ENCODE measurements at regions not wholly inside any gene's neighbourhood (a gene's known extent, or its start where the extent isn't known, plus 50 kb on each side); places are given as distances from the start of the nearest gene placed in this dataset.

GRCh38 chr12:23108957-23109356 is 484.0 kb downstream of the ETNK1 start:
- Histone ChIP-seq H3K9ac (ENCODE audit: low read length) (no peak overlapping the region), H3K27me3 (ENCODE audit: insufficient read depth, low read depth, low read length) (no peaks in the 10 kb centered on the region), H3K36me3 (ENCODE audit: insufficient read depth, low read length) (no peaks in the 10 kb centered on the region), H3F3A (ENCODE audit: insufficient read depth, low read length, poor library complexity, severe bottlenecking) (no peaks in the 10 kb centered on the region), H3K9me3 (ENCODE audit: low read length) (no peaks in the 10 kb centered on the region), H3K27ac (ENCODE audit: low read length) (no peak overlapping the region), H3K4me3 (ENCODE audit: low read length) (no peak overlapping the region), H3K9me2 (ENCODE audit: insufficient read depth, low read length) (no peaks in the 10 kb centered on the region), H2AFZ (ENCODE audit: low read depth, low read length) (no peak overlapping the region), H3K4me2 (ENCODE audit: low read length) (no peak overlapping the region), H3K79me2 (replicated peaks; ENCODE audit: insufficient read depth, low read length) (no peaks in the 10 kb centered on the region), H4K20me1 (ENCODE audit: insufficient read depth) (no peaks in the 10 kb centered on the region)
- TF ChIP-seq EZH2 (IDR thresholded peaks at IDR 0.05; ENCODE audit: borderline replicate concordance, insufficient read depth, low read length, poor library complexity, severe bottlenecking) (no peak), REST (IDR thresholded peaks at IDR 0.05; ENCODE audit: borderline replicate concordance) (no peak), MXI1 (conservative IDR thresholded peaks at IDR 0.05; ENCODE audit: poor library complexity, severe bottlenecking) (no peak), EP300 (conservative IDR thresholded peaks at IDR 0.05; ENCODE audit: poor library complexity, severe bottlenecking) (no peak), POLR2AphosphoS5 (IDR thresholded peaks at IDR 0.05) (no peak), RAD21 (conservative IDR thresholded peaks at IDR 0.05) (no peak), TAF1 (IDR thresholded peaks at IDR 0.05; ENCODE audit: low read depth) (no peak), SMC3 (conservative IDR thresholded peaks at IDR 0.05; ENCODE audit: poor library complexity) (no peak), CTCF (IDR thresholded peaks at IDR 0.05; ENCODE audit: poor library complexity, severe bottlenecking) (no peak)

GRCh38 chr12:23113781-23114180 is 488.8 kb downstream of the ETNK1 start:
- H3K9me3 ChIP-seq (ENCODE audit: low read length): no peaks in the 10 kb centered on the region
- H3F3A ChIP-seq (ENCODE audit: insufficient read depth, low read length, poor library complexity, severe bottlenecking): no peaks in the 10 kb centered on the region
- H3K27ac ChIP-seq (ENCODE audit: low read length): no peak overlapping the region
- H2AFZ ChIP-seq (ENCODE audit: low read depth, low read length): no peak overlapping the region
- no peaks in the 10 kb centered on the region for H3K36me3 ChIP-seq (ENCODE audit: insufficient read depth, low read length)
- no peak overlapping the region for H3K4me3 ChIP-seq (ENCODE audit: low read length)
- H3K27me3 ChIP-seq (ENCODE audit: insufficient read depth, low read depth, low read length): no peaks in the 10 kb centered on the region
- H3K79me2 ChIP-seq (replicated peaks; ENCODE audit: insufficient read depth, low read length): no peaks in the 10 kb centered on the region
- no peaks in the 10 kb centered on the region for H3K9me2 ChIP-seq (ENCODE audit: insufficient read depth, low read length)
- TF ChIP-seq TAF1 (IDR thresholded peaks at IDR 0.05; ENCODE audit: low read depth): no peak
- H3K9ac ChIP-seq (ENCODE audit: low read length): no peak overlapping the region
- H4K20me1 ChIP-seq (ENCODE audit: insufficient read depth): no peaks in the 10 kb centered on the region
- no peak overlapping the region for H3K4me2 ChIP-seq (ENCODE audit: low read length)

- Histone ChIP-seq H3K79me2 (replicated peaks; ENCODE audit: insufficient read depth, low read length) (no peaks in the 10 kb centered on the region), H3F3A (ENCODE audit: insufficient read depth, low read length, poor library complexity, severe bottlenecking) (no peaks in the 10 kb centered on the region), H2AFZ (ENCODE audit: low read depth, low read length) (no peak overlapping the region), H3K4me3 (ENCODE audit: low read length) (no peak overlapping the region), H3K27ac (ENCODE audit: low read length) (no peak overlapping the region), H3K4me2 (ENCODE audit: low read length) (no peak overlapping the region), H3K27me3 (ENCODE audit: insufficient read depth, low read depth, low read length) (no peaks in the 10 kb centered on the region), H3K9me2 (ENCODE audit: insufficient read depth, low read length) (no peaks in the 10 kb centered on the region), H3K9ac (ENCODE audit: low read length) (no peak overlapping the region), H4K20me1 (ENCODE audit: insufficient read depth) (no peaks in the 10 kb centered on the region), H3K9me3 (ENCODE audit: low read length) (no peaks in the 10 kb centered on the region), H3K36me3 (ENCODE audit: insufficient read depth, low read length) (no peaks in the 10 kb centered on the region)
- TF ChIP-seq MXI1 (conservative IDR thresholded peaks at IDR 0.05; ENCODE audit: poor library complexity, severe bottlenecking): no peak
- TF ChIP-seq EP300 (conservative IDR thresholded peaks at IDR 0.05; ENCODE audit: poor library complexity, severe bottlenecking): no peak
- TF ChIP-seq POLR2AphosphoS5 (IDR thresholded peaks at IDR 0.05): no peak
- no peak for TF ChIP-seq SMC3 (conservative IDR thresholded peaks at IDR 0.05; ENCODE audit: poor library complexity)
- no peak for TF ChIP-seq TAF1 (IDR thresholded peaks at IDR 0.05; ENCODE audit: low read depth)
- no peak for TF ChIP-seq RAD21 (conservative IDR thresholded peaks at IDR 0.05)
- no peak for TF ChIP-seq EZH2 (IDR thresholded peaks at IDR 0.05; ENCODE audit: borderline replicate concordance, insufficient read depth, low read length, poor library complexity, severe bottlenecking)
- TF ChIP-seq CTCF (IDR thresholded peaks at IDR 0.05; ENCODE audit: poor library complexity, severe bottlenecking): no peak
These were observed 491.0 kb downstream of the ETNK1 start for GRCh38 chr12:23115984-23116383.

Data from neural cell (in vitro differentiated cells).